GM19193 (cell line): ENCODE measurements at regions not wholly inside any gene's neighbourhood (a gene's known extent, or its start where the extent isn't known, plus 50 kb on each side); places are given as distances from the start of the nearest gene placed in this dataset.

Experiments
- POLR2A ChIP-seq: IDR thresholded peaks from 4 replicates; pipeline ENCODE4 v1.6.1; 2011; ENCODE audit not compliant: insufficient read depth, insufficient read length; ENCODE audit errors: extremely low read depth

GRCh38 chr2:118300832-118301231 lies 212.6 kb downstream of the INSIG2 start:
- TF ChIP-seq POLR2A = no peak

DNA sequence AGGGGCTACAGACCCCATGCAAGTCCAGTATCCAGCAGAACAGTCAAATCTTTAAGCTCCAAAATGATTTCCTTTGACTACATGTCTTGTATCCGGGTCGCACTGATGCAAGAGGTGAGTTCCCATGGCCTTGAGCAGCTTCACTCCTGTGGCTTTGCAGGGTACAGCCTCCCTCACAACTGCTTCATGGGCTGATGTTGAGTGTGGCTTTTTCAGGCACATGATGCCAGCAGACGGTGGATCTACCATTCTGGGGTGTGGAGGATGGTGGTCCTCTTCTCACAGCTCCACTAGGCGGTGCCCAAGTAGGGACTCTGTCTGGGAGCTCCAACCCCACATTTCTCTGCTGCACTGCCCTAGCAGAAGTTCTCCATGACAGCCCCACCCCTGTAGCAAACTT lies 208.4 kb downstream of the INSIG2 start:
- no peak for TF ChIP-seq POLR2A

DNA sequence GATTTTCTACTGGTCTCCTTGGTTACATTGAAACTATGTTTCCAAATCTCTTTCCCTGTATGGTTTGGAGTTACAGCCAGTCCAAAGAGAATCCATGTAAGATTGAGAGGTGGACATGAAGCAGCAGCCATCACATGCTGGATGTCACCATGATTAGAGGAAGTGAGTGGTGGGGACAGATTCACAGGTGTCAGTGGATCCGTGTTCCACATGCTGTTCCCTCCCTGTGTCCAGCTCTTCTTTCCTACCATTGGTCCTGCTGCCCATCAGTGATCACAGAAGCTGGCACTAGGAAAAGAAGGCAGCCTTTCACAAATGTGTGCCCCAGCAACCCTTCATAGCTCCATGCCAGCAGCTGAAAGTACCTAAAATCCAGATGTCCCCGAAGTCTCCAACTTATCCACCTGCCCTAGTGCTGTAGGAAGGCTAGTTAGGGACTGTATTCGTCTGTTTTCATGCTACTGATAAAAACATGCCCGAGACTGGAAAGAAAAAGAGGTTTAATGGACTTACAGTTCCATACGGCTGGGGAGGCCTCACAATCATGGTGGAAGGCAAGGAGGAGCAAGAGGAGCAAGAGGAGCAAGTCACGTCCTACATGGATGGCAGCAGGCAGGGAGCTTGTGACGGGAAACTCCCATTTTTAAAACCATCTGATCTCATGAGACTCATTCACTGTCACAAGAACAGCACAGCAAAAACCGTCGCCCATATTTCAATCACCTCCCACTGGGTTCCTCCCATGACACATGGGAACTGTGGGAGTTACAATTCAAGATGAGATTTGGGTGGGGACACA lies 207.5 kb downstream of the INSIG2 start:
- TF ChIP-seq POLR2A = no peak

GRCh38 chr2:118294063-118294462 lies 205.8 kb downstream of the INSIG2 start:
- TF ChIP-seq POLR2A = no peak

GRCh38 chr2:118292991-118293390 lies 204.7 kb downstream of the INSIG2 start:
- TF ChIP-seq POLR2A = no peak

DNA sequence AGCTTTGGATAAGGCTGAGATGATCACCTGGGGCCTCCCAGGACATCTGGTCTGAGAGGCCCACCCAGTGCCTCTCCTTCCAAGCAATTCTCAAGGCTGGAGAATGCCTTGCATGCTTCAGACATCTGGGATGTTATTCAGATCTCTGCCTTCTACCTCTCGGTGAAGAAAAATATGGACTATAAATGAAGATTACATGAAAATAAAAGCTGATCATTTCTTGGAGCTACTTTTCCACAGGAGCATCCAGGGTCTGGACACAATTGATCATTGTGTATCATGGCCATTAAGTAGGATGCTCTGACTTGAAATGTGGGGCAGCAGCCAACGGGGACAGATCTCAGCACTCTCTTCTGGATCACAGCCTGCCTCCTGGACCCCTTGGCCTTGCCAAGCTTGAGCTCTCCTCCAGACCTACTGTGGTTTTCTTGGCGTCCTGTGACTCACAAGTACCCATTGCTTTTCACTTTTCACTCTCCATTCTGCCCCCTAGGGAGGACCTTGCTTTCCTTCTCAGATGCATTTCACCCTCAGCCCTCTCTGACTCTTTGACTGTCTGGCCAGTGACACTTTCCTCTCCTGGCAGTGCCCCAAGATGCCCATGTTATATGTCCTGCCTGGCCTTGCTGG lies 203.1 kb downstream of the INSIG2 start:
- no peak for TF ChIP-seq POLR2A

DNA sequence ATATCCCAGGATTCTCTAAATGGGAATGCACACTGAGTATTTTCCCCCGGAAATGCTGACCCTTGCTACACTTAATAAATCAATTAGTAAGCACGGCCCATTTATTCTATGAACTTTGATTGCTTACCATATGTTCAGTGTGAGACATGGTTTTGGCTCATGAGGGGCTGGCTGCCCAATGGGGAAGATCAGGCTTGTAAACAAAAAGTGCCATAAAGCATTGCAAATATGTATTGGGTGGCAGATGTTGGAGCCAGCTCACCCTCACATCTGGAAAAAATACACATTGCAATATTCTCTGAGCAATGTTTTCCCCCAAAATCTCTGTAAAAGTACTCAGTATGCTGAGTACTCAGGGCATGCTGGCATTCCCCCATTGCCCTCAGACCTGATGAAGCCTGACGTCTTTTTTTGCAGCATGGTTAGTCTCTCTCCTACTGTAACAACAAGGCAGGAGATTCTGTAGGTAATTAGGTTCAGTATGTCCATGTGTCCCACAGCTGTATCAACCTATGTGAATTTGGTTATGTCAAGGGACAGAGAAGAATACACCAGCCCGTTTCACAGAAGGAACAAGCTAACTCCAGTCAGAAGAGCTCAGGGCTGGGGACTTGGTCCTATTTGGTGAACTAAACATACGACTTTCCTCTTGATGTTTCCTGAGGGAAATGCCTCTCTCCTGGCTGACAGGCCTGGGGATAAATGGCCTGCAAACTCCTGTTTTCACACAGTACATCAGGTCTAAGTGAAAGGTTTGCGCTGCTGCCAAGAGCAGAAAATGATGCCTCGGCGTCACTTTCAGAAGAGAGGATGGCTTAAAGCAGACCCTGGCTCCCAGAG lies 202.4 kb downstream of the INSIG2 start:
- TF ChIP-seq POLR2A = no peak

DNA sequence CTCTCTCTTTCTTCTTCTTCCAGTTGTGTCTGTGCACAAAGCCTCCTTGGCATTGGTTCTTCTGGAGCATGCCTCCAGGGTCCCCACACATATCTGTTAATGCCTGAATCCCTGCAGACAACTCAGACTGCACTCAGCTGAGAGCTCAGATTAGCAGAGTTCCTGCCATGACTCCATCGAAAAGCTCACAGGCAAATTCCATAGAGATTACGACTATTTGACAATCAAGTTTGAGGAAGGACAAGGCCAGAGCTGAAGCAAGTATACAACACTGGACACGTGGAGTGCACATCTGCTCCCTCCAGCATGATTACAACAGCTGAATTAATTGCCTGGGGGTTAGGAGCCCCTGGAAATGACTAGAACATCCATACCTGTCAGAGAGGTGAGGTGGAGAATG lies 190.7 kb downstream of the INSIG2 start:
- no peak for TF ChIP-seq POLR2A

- no peak for TF ChIP-seq POLR2A
Measured at GRCh38 chr2:118278046-118278445, 189.8 kb downstream of the INSIG2 start.

- no peak for TF ChIP-seq POLR2A
Measured at GRCh38 chr2:118274841-118275510, 186.7 kb downstream of the INSIG2 start.

DNA sequence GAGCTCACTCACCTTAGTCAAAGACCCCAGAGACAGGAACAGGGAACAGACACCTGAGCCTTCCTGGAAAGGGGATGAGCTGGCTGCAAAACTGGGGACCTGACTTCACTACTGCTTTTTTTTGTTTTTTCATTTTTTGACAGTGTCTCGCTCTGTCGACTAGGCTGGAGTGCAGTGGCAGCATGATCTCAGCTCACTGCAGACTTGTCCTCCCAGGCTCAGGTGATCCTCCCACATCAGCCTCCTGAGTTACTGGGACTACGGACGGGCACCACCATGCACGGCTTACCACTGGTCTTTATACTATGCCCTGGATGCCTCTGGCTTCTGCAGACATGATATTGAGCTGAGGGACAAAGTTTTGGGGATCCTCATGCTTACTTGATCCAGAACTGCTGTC lies 184.1 kb downstream of the INSIG2 start:
- TF ChIP-seq POLR2A = no peak

GRCh38 chr2:118269408-118270051 lies 181.3 kb downstream of the INSIG2 start:
- no peak for TF ChIP-seq POLR2A

GRCh38 chr2:118268268-118268667 lies 180.0 kb downstream of the INSIG2 start:
- TF ChIP-seq POLR2A = no peak

- no peak for TF ChIP-seq POLR2A
Measured at GRCh38 chr2:118265873-118266455, 177.7 kb downstream of the INSIG2 start.
